K562 (cell line): ENCODE measurements at regions not wholly inside any gene's neighbourhood (a gene's known extent, or its start where the extent isn't known, plus 50 kb on each side); places are given as distances from the start of the nearest gene placed in this dataset.

ENCODE experiments used
- BACH1 ChIP-seq: fragments of 200-800 bp; sonication (Bioruptor generic); IDR thresholded peaks from 2 replicates; pipeline ENCODE4 v1.6.1; 2016; ENCODE audit warnings: missing genetic modification characterization, missing compliant biosample characterization
- BCL6 ChIP-seq: fragments of 250-450 bp; sonication (Bioruptor Pico); IDR thresholded peaks from 2 replicates; pipeline ENCODE4 v1.4.0; 2020
- BRD9 ChIP-seq: fragments of 450-650 bp; IDR thresholded peaks from 2 replicates; pipeline ENCODE4 v1.6.1; 2018; ENCODE audit warnings: low read depth; ENCODE audit not compliant: partially characterized antibody
- EHMT2 ChIP-seq: fragments of 450-650 bp; IDR thresholded peaks from 2 replicates; pipeline ENCODE4 v1.6.1; 2018; ENCODE audit warnings: antibody characterized with exemption
- EP400 ChIP-seq: fragments of 450-650 bp; IDR thresholded peaks from 2 replicates; pipeline ENCODE4 v1.6.1; 2017; ENCODE audit warnings: antibody characterized with exemption, mild to moderate bottlenecking, moderate library complexity
- KDM1A ChIP-seq, 2 experiments: fragments of 450-650 bp; IDR thresholded peaks; 2 replicates each; pipeline ENCODE4 v1.6.1; 2016; ENCODE audit warnings: mild to moderate bottlenecking in 2 of 2
- KDM2B ChIP-seq: fragments of 250-450 bp; sonication (Bioruptor Pico); IDR thresholded peaks from 2 replicates; pipeline ENCODE4 v1.8.0; 2021; ENCODE audit warnings: mild to moderate bottlenecking, moderate library complexity
- LEF1 ChIP-seq: fragments of 450-650 bp; IDR thresholded peaks from 2 replicates; pipeline ENCODE4 v1.6.1; 2016; ENCODE audit warnings: mild to moderate bottlenecking
- NCOA2 ChIP-seq, 2 experiments: fragments of 450-650 bp; IDR thresholded peaks; 2 replicates each; pipeline ENCODE4 v1.6.1; 2018; ENCODE audit warnings: mild to moderate bottlenecking in 2 of 2, moderate library complexity in 1 of 2; ENCODE audit not compliant: partially characterized antibody in 2 of 2
- NFRKB ChIP-seq: fragments of 450-650 bp; IDR thresholded peaks from 2 replicates; pipeline ENCODE4 v1.6.1; 2016; ENCODE audit warnings: low read depth
- POLR2G ChIP-seq: fragments of 200-400 bp; formaldehyde crosslinking; IDR thresholded peaks from 2 replicates; pipeline ENCODE4 v1.6.1; 2017; ENCODE audit warnings: low read depth, mild to moderate bottlenecking, antibody characterized with exemption, low read length, moderate library complexity
- RBM34 ChIP-seq: fragments of 200-400 bp; formaldehyde crosslinking; IDR thresholded peaks from 2 replicates; pipeline ENCODE4 v1.6.1; 2018; ENCODE audit warnings: low read length, borderline replicate concordance; ENCODE audit not compliant: insufficient read depth
- SIX5 ChIP-seq, 2 experiments: IDR thresholded peaks; 2 replicates each; pipeline ENCODE4 v1.6.1; 2011; ENCODE audit warnings: low read length in 2 of 2, borderline replicate concordance in 1 of 2, low read depth in 1 of 2, mild to moderate bottlenecking in 1 of 2, moderate library complexity in 1 of 2; ENCODE audit not compliant: insufficient read depth in 1 of 2
- SMAD1 ChIP-seq: fragments of 150-350 bp; IDR thresholded peaks from 2 replicates; pipeline ENCODE4 v1.6.1; 2014; ENCODE audit warnings: low read length, low read depth; ENCODE audit not compliant: partially characterized antibody
- SRSF1 ChIP-seq: fragments of 200-400 bp; formaldehyde crosslinking; IDR thresholded peaks from 2 replicates; pipeline ENCODE4 v1.6.1; 2017; ENCODE audit warnings: mild to moderate bottlenecking, low read depth, low read length, moderate library complexity
- THRAP3 ChIP-seq: fragments of 450-650 bp; IDR thresholded peaks from 2 replicates; pipeline ENCODE4 v1.6.1; 2016; ENCODE audit warnings: mild to moderate bottlenecking, inconsistent platforms, borderline replicate concordance
- ZNF551 ChIP-seq: fragments of 250-450 bp; sonication (Bioruptor Pico); IDR thresholded peaks from 2 replicates; pipeline ENCODE4 v1.5.0; 2021; ENCODE audit warnings: mild to moderate bottlenecking, moderate library complexity
- ZNF589 ChIP-seq: fragments of 200-800 bp; sonication (Bioruptor generic); IDR thresholded peaks from 2 replicates; pipeline ENCODE4 v1.6.1; 2016; ENCODE audit warnings: low read depth, missing genetic modification characterization, missing compliant biosample characterization
- ZNF695 ChIP-seq: fragments of 450-650 bp; formaldehyde crosslinking; IDR thresholded peaks from 2 replicates; pipeline ENCODE4 v1.4.0; 2020; ENCODE audit warnings: mild to moderate bottlenecking, moderate library complexity
- TF ChIP-seq, protein P1 (sequence below): fragments of 200-800 bp; sonication (Bioruptor generic); IDR thresholded peaks from 2 replicates; pipeline ENCODE4 v1.6.1; 2017; ENCODE audit warnings: missing genetic modification characterization, missing compliant biosample characterization
- TF ChIP-seq, protein P2 (sequence below): sonication (generic); formaldehyde crosslinking; IDR thresholded peaks from 2 replicates; pipeline ENCODE4 v1.8.1; 2023; ENCODE audit warnings: mild to moderate bottlenecking, missing genetic modification reagents
- TF ChIP-seq, protein P3 (sequence below): fragments of 450-650 bp; IDR thresholded peaks from 2 replicates; pipeline ENCODE4 v1.6.1; 2017; ENCODE audit warnings: antibody characterized with exemption
- TF ChIP-seq, protein P4 (sequence below): sonication (generic); formaldehyde crosslinking; IDR thresholded peaks from 2 replicates; pipeline ENCODE4 v1.8.0; 2022; ENCODE audit warnings: missing genetic modification reagents, mild to moderate bottlenecking, moderate library complexity, borderline replicate concordance

DNA sequence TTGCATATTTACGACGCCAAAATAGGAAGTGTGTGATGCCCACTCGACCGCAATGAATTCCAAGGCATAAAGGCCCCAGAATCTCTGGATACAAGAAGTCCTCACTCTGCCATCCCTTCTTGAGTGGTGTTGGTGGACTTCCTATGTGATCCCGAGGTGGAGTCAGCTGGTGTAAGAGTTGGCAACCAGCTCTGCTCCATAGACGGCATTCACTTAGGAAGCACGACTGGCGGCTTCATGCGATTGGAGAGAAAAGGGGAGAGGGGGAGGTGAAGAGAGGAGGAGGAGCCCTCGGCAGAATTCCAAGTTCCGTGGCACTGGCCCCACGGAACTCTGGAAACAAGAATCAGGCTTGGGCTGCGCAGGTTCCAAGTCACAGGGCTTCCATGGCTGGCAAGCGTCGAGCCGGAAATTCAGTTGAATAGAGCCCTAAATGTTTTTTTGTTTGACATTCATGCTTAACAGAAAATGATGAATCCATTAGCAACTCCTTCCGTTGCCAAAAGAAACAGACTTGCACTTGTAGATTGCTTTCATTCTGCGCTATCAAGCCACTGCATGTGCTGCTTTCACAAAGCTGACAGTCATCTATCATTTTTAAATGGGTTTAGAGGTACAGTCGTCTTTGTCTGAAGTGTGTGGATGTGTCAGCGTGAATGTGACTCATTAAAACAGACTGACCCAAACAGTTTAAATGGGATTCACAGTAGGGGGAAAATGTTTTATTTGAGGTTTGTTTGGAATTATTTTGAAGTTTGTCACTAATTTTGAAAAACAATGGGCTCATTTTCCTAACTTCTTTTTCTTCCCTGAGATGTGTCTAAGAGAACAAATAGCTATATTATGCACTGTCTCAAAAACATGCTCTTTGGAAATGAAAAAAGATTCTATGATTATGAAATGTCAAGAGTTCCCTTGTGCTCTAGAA lies 428.3 kb upstream of the ATP11B start (continued):
- peak; percentile 65 to 74 for TF ChIP-seq NCOA2 (IDR thresholded peaks at IDR 0.05; ENCODE audit: partially characterized antibody in 2 of 2)
- no peak for TF ChIP-seq THRAP3
- TF ChIP-seq BRD9 = peak; percentile 50
- TF ChIP-seq BCL6 (CRISPR knock-in tag) = no peak
- TF ChIP-seq, protein P1, sequence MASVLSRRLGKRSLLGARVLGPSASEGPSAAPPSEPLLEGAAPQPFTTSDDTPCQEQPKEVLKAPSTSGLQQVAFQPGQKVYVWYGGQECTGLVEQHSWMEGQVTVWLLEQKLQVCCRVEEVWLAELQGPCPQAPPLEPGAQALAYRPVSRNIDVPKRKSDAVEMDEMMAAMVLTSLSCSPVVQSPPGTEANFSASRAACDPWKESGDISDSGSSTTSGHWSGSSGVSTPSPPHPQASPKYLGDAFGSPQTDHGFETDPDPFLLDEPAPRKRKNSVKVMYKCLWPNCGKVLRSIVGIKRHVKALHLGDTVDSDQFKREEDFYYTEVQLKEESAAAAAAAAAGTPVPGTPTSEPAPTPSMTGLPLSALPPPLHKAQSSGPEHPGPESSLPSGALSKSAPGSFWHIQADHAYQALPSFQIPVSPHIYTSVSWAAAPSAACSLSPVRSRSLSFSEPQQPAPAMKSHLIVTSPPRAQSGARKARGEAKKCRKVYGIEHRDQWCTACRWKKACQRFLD (CRISPR knock-in tag) = peak; percentile 63; the same call in 1 of the 2 replicates
- TF ChIP-seq NFRKB = peak; percentile 89
- TF ChIP-seq KDM2B = no peak
- TF ChIP-seq, protein P2, sequence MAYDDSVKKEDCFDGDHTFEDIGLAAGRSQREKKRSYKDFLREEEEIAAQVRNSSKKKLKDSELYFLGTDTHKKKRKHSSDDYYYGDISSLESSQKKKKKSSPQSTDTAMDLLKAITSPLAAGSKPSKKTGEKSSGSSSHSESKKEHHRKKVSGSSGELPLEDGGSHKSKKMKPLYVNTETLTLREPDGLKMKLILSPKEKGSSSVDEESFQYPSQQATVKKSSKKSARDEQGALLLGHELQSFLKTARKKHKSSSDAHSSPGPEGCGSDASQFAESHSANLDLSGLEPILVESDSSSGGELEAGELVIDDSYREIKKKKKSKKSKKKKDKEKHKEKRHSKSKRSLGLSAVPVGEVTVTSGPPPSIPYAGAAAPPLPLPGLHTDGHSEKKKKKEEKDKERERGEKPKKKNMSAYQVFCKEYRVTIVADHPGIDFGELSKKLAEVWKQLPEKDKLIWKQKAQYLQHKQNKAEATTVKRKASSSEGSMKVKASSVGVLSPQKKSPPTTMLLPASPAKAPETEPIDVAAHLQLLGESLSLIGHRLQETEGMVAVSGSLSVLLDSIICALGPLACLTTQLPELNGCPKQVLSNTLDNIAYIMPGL (CRISPR knock-in tag) = no peak
- TF ChIP-seq BACH1 (tag) = no peak
- no peak for TF ChIP-seq RBM34
- TF ChIP-seq ZNF551 (CRISPR knock-in tag) = no peak
- peak; percentile 57 for TF ChIP-seq EP400
- TF ChIP-seq ZNF695 (CRISPR knock-in tag) = no peak
- TF ChIP-seq, protein P3, sequence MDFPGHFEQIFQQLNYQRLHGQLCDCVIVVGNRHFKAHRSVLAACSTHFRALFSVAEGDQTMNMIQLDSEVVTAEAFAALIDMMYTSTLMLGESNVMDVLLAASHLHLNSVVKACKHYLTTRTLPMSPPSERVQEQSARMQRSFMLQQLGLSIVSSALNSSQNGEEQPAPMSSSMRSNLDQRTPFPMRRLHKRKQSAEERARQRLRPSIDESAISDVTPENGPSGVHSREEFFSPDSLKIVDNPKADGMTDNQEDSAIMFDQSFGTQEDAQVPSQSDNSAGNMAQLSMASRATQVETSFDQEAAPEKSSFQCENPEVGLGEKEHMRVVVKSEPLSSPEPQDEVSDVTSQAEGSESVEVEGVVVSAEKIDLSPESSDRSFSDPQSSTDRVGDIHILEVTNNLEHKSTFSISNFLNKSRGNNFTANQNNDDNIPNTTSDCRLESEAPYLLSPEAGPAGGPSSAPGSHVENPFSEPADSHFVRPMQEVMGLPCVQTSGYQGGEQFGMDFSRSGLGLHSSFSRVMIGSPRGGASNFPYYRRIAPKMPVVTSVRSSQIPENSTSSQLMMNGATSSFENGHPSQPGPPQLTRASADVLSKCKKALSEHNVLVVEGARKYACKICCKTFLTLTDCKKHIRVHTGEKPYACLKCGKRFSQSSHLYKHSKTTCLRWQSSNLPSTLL = 0 out of 2 replicates have a peak, but pooled peaks have one; percentile 28
- TF ChIP-seq, protein P4, sequence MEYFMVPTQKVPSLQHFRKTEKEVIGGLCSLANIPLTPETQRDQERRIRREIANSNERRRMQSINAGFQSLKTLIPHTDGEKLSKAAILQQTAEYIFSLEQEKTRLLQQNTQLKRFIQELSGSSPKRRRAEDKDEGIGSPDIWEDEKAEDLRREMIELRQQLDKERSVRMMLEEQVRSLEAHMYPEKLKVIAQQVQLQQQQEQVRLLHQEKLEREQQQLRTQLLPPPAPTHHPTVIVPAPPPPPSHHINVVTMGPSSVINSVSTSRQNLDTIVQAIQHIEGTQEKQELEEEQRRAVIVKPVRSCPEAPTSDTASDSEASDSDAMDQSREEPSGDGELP (CRISPR knock-in tag) = no peak
- TF ChIP-seq SMAD1 = peak; percentile 60
- no peak for TF ChIP-seq ZNF589
- peak; percentile 98 for TF ChIP-seq LEF1
- TF ChIP-seq SIX5 (IDR thresholded peaks at IDR 0.05; ENCODE audit: borderline replicate concordance in 1 of 2, insufficient read depth in 1 of 2, low read depth in 1 of 2, low read length in 2 of 2) = no peak
- TF ChIP-seq POLR2G = 0 out of 2 replicates have a peak, but pooled peaks have one; percentile 13
- peak; percentile 88 for TF ChIP-seq EHMT2
- peak; percentile 77 to 80 for TF ChIP-seq KDM1A (IDR thresholded peaks at IDR 0.05)
- no peak for TF ChIP-seq SRSF1
